Daoy (cell line): ENCODE measurements at regions not wholly inside any gene's neighbourhood (a gene's known extent, or its start where the extent isn't known, plus 50 kb on each side); places are given as distances from the start of the nearest gene placed in this dataset.

Experiments
- DNase-seq: peaks from one replicate; pipeline ENCODE4 v3.0.0-alpha.2; 2015; ENCODE audit warnings: low read depth

GRCh38 chr2:41949091-41949882, 98.5 kb upstream of the PKDCC start:
- DNase-seq, result no peak

DNA sequence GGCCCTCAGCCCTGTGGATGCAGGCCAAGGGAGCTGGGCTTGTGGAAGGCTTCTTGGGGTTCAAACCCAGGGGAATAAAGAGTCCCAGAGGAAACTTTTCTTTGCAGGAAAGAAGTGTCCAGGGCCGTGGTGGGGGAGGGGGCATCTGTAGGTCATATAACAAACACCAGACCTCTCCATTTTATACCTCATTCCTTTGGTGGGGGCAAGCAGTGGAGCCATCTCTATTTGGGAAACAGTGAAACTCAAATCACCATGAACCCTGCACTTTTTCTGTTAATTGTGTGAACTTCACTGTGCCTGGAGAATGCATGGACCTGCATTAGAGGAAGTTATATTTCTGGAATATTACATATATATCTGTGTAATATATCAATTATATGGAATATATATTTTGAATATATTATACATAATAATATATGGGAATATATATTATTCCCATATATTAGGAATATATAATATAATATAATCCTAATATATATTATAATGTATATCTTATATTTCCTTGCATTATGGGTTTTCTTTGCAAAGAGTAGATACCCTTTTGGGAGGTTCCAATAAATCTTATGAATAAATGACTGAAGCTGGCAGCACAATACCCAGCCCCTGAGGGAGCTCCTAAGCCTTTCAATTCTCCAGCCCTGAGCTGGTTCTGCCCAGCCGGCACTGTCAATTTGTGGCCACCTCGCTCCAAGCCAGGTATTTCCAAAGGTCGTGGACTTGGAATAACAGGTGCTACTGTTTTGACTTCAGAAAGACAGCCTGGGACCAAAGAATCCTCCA, 97.7 kb upstream of the PKDCC start:
- no peak for DNase-seq

DNA sequence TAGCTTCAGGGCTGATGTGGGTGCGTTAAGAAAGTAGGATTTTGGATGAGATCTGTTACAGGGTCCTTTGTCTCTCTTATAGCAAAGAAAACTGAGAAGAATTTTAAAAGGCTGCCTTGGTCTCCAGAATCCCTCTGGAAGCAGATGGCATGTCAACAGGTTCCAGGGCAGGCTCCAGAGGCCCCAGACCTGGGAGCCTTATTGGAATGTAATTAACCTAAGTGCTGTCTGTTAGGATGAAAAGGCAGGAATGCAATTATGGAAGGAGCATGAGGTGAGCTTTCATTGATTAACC, 97.2 kb upstream of the PKDCC start:
- no peak for DNase-seq

GRCh38 chr2:41954304-41955291, 93.2 kb upstream of the PKDCC start:
- DNase-seq, result no peak

DNA sequence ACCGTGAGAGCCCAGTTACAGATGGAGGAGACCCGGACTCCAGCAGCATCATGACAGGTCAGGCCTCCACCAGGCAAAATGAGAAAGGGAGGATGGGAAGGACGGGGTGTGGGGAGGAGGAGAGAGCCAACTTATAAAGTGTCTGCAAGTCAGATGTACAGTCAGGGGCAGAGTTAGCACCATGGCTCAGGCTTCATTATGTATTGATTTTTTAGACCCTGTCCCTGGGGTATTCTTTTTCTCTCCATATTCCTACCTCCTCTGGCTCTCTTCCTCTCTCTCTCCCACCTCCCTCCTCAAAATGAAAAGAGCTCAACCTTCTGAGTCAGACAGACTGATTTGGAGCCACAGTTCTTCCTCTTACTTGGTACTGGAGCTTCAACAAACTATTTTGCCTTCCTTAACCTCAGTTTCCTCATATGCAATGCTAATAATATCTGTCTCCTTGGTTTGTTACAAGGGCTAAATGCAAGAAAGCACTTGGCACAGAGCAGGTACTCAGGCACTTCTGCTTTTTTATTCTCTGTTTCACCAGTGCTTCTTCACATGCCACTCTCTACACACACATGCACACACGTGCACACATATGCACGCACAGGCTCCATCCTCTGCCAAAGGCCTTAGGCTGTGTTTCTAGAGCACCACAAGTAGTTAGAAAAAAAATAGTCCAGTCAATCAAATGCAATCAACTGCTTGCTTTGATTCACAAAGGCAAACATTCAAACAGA, 92.3 kb upstream of the PKDCC start:
- no peak for DNase-seq

- no peak for DNase-seq
These were observed 90.4 kb upstream of the PKDCC start for GRCh38 chr2:41957431-41957830.

- no peak for DNase-seq
These were observed 89.6 kb upstream of the PKDCC start for GRCh38 chr2:41958251-41958650.

GRCh38 chr2:41958775-41959174, 89.0 kb upstream of the PKDCC start:
- DNase-seq, result no peak

- DNase-seq, result no peak
These were observed 88.1 kb upstream of the PKDCC start for GRCh38 chr2:41959760-41960159.

DNA sequence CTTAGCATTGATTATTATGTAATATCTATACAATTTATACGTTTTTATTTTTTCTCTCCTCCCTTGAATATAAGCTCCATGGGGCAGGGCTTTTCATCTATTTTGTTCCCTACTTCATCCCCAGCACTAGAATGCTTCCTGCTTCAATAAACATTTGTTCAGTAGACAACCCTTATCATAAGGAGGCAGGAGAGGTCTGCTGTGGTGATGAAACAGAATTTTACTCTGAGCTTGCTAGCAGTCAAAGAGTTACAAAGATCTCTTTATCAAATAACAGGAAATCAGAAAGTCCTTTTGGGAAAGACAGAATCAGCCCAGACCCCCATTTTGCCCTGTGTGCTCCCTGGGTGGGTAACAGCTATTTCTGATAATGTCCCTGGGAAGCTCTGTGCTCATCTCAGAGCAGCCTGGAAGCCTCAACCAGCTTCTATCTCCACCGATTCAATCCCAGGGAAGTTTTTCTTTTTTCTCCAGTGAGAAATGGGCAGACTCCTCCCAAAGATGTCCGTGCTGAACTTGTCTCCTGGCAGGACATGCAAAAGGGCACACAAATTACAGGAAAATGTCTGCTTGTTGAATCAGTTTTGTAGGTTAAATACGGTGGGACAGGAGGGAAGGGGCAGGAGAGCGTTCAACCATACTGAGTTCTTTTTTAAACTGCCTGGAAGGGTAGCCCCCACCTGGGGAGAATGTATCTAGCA, 84.7 kb upstream of the PKDCC start:
- no peak for DNase-seq

GRCh38 chr2:41963661-41964525, 83.9 kb upstream of the PKDCC start:
- DNase-seq, result peak; percentile 39

DNA sequence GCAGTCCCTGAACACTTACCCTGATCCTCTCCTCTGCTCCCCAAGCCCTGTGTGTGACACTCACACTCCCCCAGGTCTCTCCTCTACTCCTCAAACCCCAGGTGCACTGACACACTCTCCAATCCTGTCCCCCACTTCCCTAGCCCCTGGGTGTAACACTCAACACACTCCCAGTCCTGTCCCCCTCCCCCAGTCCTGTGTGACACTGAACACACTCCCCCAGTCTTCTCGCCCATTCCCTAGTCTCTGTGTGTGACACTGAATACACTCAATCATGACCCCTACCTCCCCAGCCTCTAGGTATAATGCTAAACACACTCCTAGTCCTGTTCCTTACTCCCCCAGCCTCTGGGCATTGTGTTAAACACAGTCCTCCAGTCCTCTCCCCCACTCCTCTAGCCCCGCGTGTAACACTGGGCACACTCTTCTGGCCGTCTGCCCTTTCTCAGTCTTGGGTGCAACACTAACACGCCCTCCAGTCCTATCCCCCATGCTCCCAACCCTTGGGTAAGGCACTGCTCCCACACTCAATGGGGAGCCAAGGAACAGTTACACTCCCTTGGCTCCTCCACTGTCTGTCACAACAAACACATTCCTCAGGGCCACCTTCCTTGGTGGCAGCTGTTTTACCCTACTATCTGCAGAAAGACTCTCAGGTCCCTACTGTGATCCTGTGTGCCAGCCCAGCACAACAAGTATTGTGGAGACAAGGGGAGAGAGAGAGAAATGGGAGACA, 82.5 kb upstream of the PKDCC start:
- DNase-seq, result no peak

GRCh38 chr2:41965909-41966295, 81.9 kb upstream of the PKDCC start:
- peak; percentile 37 for DNase-seq

GRCh38 chr2:41966431-41966893, 81.4 kb upstream of the PKDCC start:
- peak; percentile 97 for DNase-seq

DNA sequence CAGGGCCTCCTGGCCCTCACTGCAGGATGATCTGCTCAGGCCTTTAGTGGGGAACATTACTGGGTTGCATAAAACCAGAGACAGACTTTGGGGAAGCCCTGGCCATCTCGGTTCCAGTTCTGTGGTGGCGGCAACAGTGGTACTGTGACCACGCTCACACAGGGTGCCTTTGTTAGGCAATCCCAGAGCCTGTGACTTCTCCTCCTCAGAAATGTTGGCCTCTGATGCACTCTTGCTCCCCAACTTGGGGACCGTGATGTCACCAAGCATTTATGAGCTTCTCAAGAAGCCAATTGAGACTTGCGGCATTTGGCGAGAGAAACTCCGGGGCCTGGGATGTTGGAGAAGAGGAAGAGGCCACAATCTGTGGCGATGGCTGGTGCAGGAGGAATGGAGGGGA, 80.9 kb upstream of the PKDCC start:
- DNase-seq, result no peak

DNA sequence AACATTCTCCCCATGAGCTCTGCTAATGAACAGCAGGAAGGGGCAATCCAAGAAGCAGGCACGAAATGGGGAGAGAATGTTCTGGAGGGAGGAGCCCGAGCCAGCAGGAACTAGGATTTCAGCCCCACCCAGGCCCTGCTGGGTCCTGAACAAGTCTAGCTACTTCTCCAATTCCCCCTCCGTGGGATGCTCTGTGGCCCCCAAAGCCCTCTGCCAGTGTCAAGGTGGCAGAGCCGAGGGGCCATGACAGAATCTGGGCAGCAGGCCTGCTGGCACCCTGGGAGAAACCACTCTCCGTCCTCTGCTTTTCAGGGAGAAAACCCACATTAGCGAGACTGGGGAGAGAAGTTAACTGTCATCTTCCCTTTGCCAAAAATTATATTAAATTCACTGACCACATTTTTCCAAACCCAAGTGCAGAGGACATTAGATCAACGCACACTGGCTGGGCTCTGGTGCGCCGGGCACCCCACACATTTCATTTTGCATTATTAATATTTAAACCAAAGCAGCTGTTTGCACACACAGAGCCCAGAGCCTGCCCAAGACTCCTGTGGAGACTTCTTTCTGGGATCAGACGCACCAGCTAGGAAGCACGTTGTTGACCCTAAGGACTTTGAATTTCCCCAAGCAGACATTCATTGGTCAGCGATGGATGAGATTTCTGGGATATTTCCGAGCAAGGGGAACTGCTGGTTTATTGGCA, 80.2 kb upstream of the PKDCC start:
- DNase-seq, result peak; percentile 36

- DNase-seq, result no peak
These were observed 79.6 kb upstream of the PKDCC start for GRCh38 chr2:41968182-41968578.

- DNase-seq, result no peak
These were observed 76.7 kb upstream of the PKDCC start for GRCh38 chr2:41970988-41971660.
